Gastroesophageal sphincter (tissue), 4 donors: ENCODE measurements at regions not wholly inside any gene's neighbourhood (a gene's known extent, or its start where the extent isn't known, plus 50 kb on each side); places are given as distances from the start of the nearest gene placed in this dataset.

Source experiments
- ATAC-seq: fragments of 150-250 bp; one replicate; pipeline ENCODE4 v1.9.1; 2016; ENCODE audit warnings: mild to moderate bottlenecking, moderate library complexity
- H3K27ac ChIP-seq, 4 donors: fragments of 200-600 bp; sonication (generic) in 3 of 4; 1 replicate in 3 of 4; 2 replicates in 1 of 4; pipeline ENCODE4 v1.5.1; 2016 to 2019
- H3K27me3 ChIP-seq: fragments of 200-600 bp; sonication (generic); one replicate; pipeline ENCODE4 v1.5.1; 2019
- H3K36me3 ChIP-seq, 2 donors: fragments of 200-600 bp; sonication (generic); one replicate each; pipeline ENCODE4 v1.5.1; 2019; ENCODE audit warnings: control low read depth in 1 of 2
- H3K4me1 ChIP-seq, 3 donors: fragments of 200-600 bp; sonication (generic); 1 replicate in 2 of 3; 2 replicates in 1 of 3; pipeline ENCODE4 v1.5.1; 2016 to 2019; ENCODE audit warnings: control low read depth in 2 of 3
- H3K4me3 ChIP-seq, 2 donors: fragments of 200-600 bp; sonication (generic); one replicate each; pipeline ENCODE4 v1.5.1; 2019; ENCODE audit warnings: mild to moderate bottlenecking in 1 of 2, moderate library complexity in 1 of 2
- H3K9me3 ChIP-seq, 3 donors: fragments of 200-600 bp; sonication (generic); one replicate each; pipeline ENCODE4 v1.5.1; 2017 to 2019; ENCODE audit warnings: control low read depth in 2 of 3
- CTCF ChIP-seq, 4 experiments: fragments of 200-600 bp in 2 of 4; fragments of 450-650 bp in 2 of 4; sonication (generic) in 1 of 4; IDR thresholded peaks; one replicate each; pipeline ENCODE4 v1.5.1; 2017 to 2019; ENCODE audit warnings: antibody characterized with exemption in 4 of 4, mild to moderate bottlenecking in 2 of 4, moderate library complexity in 2 of 4
- EP300 ChIP-seq: sonication (generic); formaldehyde crosslinking; IDR thresholded peaks from one replicate; pipeline ENCODE4 v1.6.1; 2017; ENCODE audit warnings: antibody characterized with exemption, mild to moderate bottlenecking
- POLR2A ChIP-seq, 2 donors: fragments of 450-650 bp; IDR thresholded peaks; one replicate each; pipeline ENCODE4 v1.6.1; 2017; ENCODE audit warnings: antibody characterized with exemption in 2 of 2, mild to moderate bottlenecking in 2 of 2, moderate library complexity in 1 of 2
- POLR2AphosphoS5 ChIP-seq: sonication (generic); formaldehyde crosslinking; IDR thresholded peaks from one replicate; pipeline ENCODE4 v1.6.1; 2017; ENCODE audit warnings: antibody characterized with exemption
- WGBS, 2 donors: methylation state at CpG; one replicate each; pipeline ENCODE4 v1.1.5; 2018; ENCODE audit warnings: low coverage in 1 of 2; 5-methylcytosine and 5-hydroxymethylcytosine counted together

- H3K4me3 ChIP-seq, result no peak overlapping the region
- H3K27me3 ChIP-seq, result no peaks in the 10 kb centered on the region
- H3K36me3 ChIP-seq, result no peaks in the 10 kb centered on the region
- WGBS, 2 donors, result 62 to 100% methylated on average over 1 to 3 of the region's 3 CpGs
- no peaks in the 10 kb centered on the region for H3K9me3 ChIP-seq
- no peak overlapping the region for H3K27ac ChIP-seq
- TF ChIP-seq EP300 (no peak), POLR2A (IDR thresholded peaks at IDR 0.05) (no peak), CTCF (IDR thresholded peaks at IDR 0.05) (no peak), POLR2AphosphoS5 (no peak)
- H3K4me1 ChIP-seq, result peaks cover 0 to 43% (median 7%) of the 10 kb centered on the region in 3 donors
- no peak for ATAC-seq
Measured at GRCh38 chr2:12617366-12617765, 99.4 kb upstream of the TRIB2 start.

GRCh38 chr2:12617853-12618252, 98.9 kb upstream of the TRIB2 start:
- peaks cover 0 to 43% (median 7%) of the 10 kb centered on the region in 3 donors for H3K4me1 ChIP-seq
- 60% methylated on average over 1 of the region's 2 CpGs; no CpG with 5 or more reads in 1 of the 2 donors for WGBS, 2 donors
- H3K27me3 ChIP-seq, result no peaks in the 10 kb centered on the region
- no peak overlapping the region for H3K4me3 ChIP-seq
- no peaks in the 10 kb centered on the region for H3K36me3 ChIP-seq
- H3K9me3 ChIP-seq, result no peaks in the 10 kb centered on the region
- no peak for ATAC-seq
- no peak for TF ChIP-seq POLR2AphosphoS5
- TF ChIP-seq EP300, result no peak
- no peak for TF ChIP-seq CTCF (IDR thresholded peaks at IDR 0.05)
- TF ChIP-seq POLR2A (IDR thresholded peaks at IDR 0.05), result no peak
- no peak overlapping the region for H3K27ac ChIP-seq

- Histone ChIP-seq H3K27me3 (no peaks in the 10 kb centered on the region), H3K27ac (no peak overlapping the region), H3K4me1 (peaks cover 0 to 43% (median 7%) of the 10 kb centered on the region in 3 donors), H3K36me3 (no peaks in the 10 kb centered on the region), H3K4me3 (no peak overlapping the region), H3K9me3 (no peaks in the 10 kb centered on the region)
- no peak for ATAC-seq
- TF ChIP-seq POLR2AphosphoS5 (no peak), POLR2A (IDR thresholded peaks at IDR 0.05) (no peak), EP300 (no peak), CTCF (IDR thresholded peaks at IDR 0.05) (no peak)
Measured at GRCh38 chr2:12618576-12618975, 98.2 kb upstream of the TRIB2 start.

- H3K27ac ChIP-seq, result no peak overlapping the region
Measured at GRCh38 chr2:12619975-12620374, 96.8 kb upstream of the TRIB2 start.

More at GRCh38 chr2:12619975-12620374, 96.8 kb upstream of the TRIB2 start:
- no peaks in the 10 kb centered on the region for H3K27me3 ChIP-seq
- TF ChIP-seq CTCF (IDR thresholded peaks at IDR 0.05) (no peak), POLR2AphosphoS5 (no peak), EP300 (no peak), POLR2A (IDR thresholded peaks at IDR 0.05) (no peak)
- H3K4me1 ChIP-seq, result peaks cover 0 to 43% (median 7%) of the 10 kb centered on the region in 3 donors
- ATAC-seq, result no peak
- no peaks in the 10 kb centered on the region for H3K9me3 ChIP-seq
- 57% methylated on average over 3 of the region's 3 CpGs; no CpG with 5 or more reads in 1 of the 2 donors for WGBS, 2 donors
- no peaks in the 10 kb centered on the region for H3K36me3 ChIP-seq
- H3K4me3 ChIP-seq, result no peak overlapping the region
